ENCODE measurements at regions not wholly inside any gene's neighbourhood (a gene's known extent, or its start where the extent isn't known, plus 50 kb on each side); places are given as distances from the start of the nearest gene placed in this dataset.

DNA sequence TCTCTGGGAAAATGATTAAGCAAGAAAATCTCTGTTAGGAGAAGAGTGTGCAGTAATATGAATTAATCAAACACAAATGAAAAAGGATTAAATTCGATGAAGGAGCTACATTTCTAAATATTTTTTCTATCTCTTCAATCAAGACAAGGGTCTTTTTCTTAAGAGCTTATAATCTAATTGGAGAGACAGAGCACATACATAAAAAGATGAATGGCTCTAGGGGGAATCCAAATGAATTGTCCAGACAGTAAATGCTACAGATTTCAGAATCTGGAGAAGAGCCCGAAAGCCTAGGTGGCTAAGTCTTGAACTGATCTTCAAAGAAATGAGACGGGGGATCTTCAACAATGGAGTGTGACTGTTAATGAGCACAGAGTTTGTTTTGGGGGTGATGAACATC, 723.6 kb downstream of the UTRN start:
- H3K36me3 ChIP-seq (ENCODE audit: insufficient read depth): no peaks in the 10 kb centered on the region
- no peak overlapping the region for H3K4me3 ChIP-seq (IDR thresholded peaks at IDR 0.05; ENCODE audit: insufficient read depth, low read depth, low read length)
- H3K79me2 ChIP-seq (ENCODE audit: insufficient read depth, low read depth): no peaks in the 10 kb centered on the region
- TF ChIP-seq, protein P1, sequence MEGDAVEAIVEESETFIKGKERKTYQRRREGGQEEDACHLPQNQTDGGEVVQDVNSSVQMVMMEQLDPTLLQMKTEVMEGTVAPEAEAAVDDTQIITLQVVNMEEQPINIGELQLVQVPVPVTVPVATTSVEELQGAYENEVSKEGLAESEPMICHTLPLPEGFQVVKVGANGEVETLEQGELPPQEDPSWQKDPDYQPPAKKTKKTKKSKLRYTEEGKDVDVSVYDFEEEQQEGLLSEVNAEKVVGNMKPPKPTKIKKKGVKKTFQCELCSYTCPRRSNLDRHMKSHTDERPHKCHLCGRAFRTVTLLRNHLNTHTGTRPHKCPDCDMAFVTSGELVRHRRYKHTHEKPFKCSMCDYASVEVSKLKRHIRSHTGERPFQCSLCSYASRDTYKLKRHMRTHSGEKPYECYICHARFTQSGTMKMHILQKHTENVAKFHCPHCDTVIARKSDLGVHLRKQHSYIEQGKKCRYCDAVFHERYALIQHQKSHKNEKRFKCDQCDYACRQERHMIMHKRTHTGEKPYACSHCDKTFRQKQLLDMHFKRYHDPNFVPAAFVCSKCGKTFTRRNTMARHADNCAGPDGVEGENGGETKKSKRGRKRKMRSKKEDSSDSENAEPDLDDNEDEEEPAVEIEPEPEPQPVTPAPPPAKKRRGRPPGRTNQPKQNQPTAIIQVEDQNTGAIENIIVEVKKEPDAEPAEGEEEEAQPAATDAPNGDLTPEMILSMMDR (conservative IDR thresholded peaks at IDR 0.05; ENCODE audit: low read depth, low read length): no peak
- H3K27me3 ChIP-seq (ENCODE audit: insufficient read depth, low read depth): no peaks in the 10 kb centered on the region
- H3K4me1 ChIP-seq (ENCODE audit: low read depth, poor library complexity, severe bottlenecking): no peaks in the 10 kb centered on the region
- H4K20me1 ChIP-seq (ENCODE audit: insufficient read depth): no peaks in the 10 kb centered on the region
- no peak overlapping the region for H3K9ac ChIP-seq
- no peak overlapping the region for H3K4me2 ChIP-seq
- H3K27ac ChIP-seq: no peak overlapping the region
- H2AFZ ChIP-seq (ENCODE audit: low read depth): no peak overlapping the region

DNA sequence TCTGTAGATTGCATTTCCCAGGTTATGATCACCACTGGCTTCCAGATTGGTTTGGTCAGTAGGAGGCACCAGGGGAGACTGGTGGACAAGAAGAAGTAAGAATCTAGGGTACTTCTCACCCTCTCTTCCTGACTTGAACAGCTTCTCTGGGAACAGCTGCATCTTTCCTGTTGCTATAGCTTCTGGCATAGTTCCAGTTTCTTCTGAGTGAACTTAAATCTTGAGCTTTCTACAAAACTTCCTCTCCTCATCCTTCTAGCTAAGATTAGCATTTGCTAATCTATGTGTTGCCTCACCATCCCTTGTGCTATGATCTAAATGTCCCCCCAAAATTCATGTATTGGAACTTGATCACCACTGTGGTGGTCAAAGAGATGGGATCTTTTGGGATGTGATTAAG, 724.6 kb downstream of the UTRN start:
- TF ChIP-seq, protein P1 (conservative IDR thresholded peaks at IDR 0.05; ENCODE audit: low read depth, low read length): no peak
- no peaks in the 10 kb centered on the region for H3K27me3 ChIP-seq (ENCODE audit: insufficient read depth, low read depth)

DNA sequence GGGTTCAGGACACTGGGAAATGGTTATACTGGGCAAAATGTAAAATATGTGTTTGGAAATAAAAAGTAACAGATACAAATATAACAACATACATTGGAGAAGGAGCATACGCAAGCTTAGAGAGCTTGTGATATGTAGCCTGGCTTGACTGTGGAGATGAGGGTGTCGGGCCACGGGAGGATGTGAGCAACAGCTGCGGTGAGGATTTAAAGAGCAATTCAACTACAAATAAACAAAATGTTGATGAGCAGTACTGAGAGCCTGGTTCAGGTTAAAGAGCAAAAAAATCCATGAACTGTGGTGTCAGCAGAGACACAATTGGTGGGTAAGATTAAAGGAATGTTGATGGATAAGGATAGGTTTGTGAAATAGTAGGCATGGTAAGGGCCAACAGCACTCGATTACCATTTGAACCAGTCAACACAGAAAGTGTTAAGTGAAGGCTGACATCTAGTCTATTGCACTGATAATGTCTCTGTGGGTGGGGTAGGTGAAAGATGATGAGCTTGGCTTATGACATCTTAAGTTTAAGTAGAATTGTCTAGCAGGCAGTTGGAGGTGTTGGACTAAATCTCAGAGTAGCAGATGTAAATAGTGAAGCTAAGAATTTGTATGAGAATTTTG, 723.2 kb downstream of the EPM2A start:
- H3K27ac ChIP-seq: no peak overlapping the region
- no peak overlapping the region for H2AFZ ChIP-seq (ENCODE audit: low read depth)
- no peaks in the 10 kb centered on the region for H3K79me2 ChIP-seq (ENCODE audit: insufficient read depth, low read depth)
- no peak overlapping the region for H3K4me2 ChIP-seq
- H3K4me3 ChIP-seq (IDR thresholded peaks at IDR 0.05; ENCODE audit: insufficient read depth, low read depth, low read length): no peak overlapping the region
- no peaks in the 10 kb centered on the region for H4K20me1 ChIP-seq (ENCODE audit: insufficient read depth)
- H3K4me1 ChIP-seq (ENCODE audit: low read depth, poor library complexity, severe bottlenecking): peaks cover 4% of the 10 kb centered on the region
- no peak overlapping the region for H3K9ac ChIP-seq
- TF ChIP-seq, protein P1 (conservative IDR thresholded peaks at IDR 0.05; ENCODE audit: low read depth, low read length): no peak
- no peaks in the 10 kb centered on the region for H3K27me3 ChIP-seq (ENCODE audit: insufficient read depth, low read depth)
- no peaks in the 10 kb centered on the region for H3K36me3 ChIP-seq (ENCODE audit: insufficient read depth)

More for the DNA sequence above, 724.6 kb downstream of the UTRN start:
- Histone ChIP-seq H3K79me2 (ENCODE audit: insufficient read depth, low read depth) (no peaks in the 10 kb centered on the region), H2AFZ (ENCODE audit: low read depth) (no peak overlapping the region), H3K4me2 (no peak overlapping the region), H3K27ac (no peak overlapping the region), H3K9ac (no peak overlapping the region), H3K4me1 (ENCODE audit: low read depth, poor library complexity, severe bottlenecking) (no peaks in the 10 kb centered on the region), H3K4me3 (IDR thresholded peaks at IDR 0.05; ENCODE audit: insufficient read depth, low read depth, low read length) (no peak overlapping the region), H3K36me3 (ENCODE audit: insufficient read depth) (no peaks in the 10 kb centered on the region), H4K20me1 (ENCODE audit: insufficient read depth) (no peaks in the 10 kb centered on the region)

DNA sequence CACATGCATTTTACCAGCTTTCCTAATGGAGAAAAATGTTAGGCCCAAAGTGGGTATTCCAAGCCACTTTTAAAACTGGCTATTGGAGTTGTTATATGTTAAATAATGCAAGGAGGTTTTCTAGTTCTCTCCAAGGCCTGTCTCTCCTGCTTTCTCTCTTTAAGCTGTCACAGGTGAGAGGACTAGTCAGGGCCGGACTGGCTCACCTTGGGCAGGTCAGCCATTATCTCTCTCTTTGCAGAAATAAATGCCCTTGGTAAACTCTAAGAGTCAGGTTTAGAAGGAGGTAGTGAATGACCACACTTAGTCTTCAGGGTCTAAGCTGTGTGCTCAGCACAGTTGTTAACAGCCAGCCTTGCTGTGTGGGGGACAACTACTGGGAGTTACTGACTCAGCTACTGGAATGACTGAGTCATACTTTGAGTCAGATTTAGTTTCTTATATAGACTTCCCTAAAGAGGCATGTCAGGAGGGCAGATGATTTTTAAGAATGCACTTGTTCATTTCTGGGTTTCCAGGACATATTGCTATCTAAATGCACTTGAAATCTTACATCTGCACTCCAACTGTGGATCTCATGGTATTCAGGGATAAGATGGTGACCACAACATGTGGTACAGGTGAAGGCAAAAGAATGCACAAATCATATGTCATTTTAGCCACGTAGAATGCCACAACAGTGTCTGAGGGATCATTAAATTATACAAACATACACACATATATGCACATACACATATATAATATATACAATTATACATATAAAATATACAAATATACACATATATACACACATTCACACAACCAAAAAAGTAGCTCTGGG, 719.4 kb downstream of the EPM2A start:
- Histone ChIP-seq H3K4me3 (IDR thresholded peaks at IDR 0.05; ENCODE audit: insufficient read depth, low read depth, low read length) (no peak overlapping the region), H3K36me3 (ENCODE audit: insufficient read depth) (no peaks in the 10 kb centered on the region), H3K4me1 (ENCODE audit: low read depth, poor library complexity, severe bottlenecking) (peaks cover 4% of the 10 kb centered on the region), H3K27ac (no peak overlapping the region), H3K27me3 (ENCODE audit: insufficient read depth, low read depth) (no peaks in the 10 kb centered on the region), H4K20me1 (ENCODE audit: insufficient read depth) (no peaks in the 10 kb centered on the region), H3K9ac (no peak overlapping the region), H3K4me2 (no peak overlapping the region), H2AFZ (ENCODE audit: low read depth) (no peak overlapping the region), H3K79me2 (ENCODE audit: insufficient read depth, low read depth) (no peaks in the 10 kb centered on the region)
- TF ChIP-seq, protein P1 (conservative IDR thresholded peaks at IDR 0.05; ENCODE audit: low read depth, low read length): no peak

Data from KMS-11 (cell line).